IPS DF 4.7 (cell line): ENCODE measurements at regions not wholly inside any gene's neighbourhood (a gene's known extent, or its start where the extent isn't known, plus 50 kb on each side); places are given as distances from the start of the nearest gene placed in this dataset.
"Not testable (repeated sequence)": the region's sequence is repeated elsewhere in the genome, so short reads cannot be mapped to it uniquely, and the experiment has no call there.

ENCODE experiments used
- DNase-seq: peaks from one replicate; pipeline ENCODE4 v3.0.0-alpha.2; 2013; ENCODE audit warnings: low spot score; ENCODE audit errors: extremely low read depth

GRCh38 chr20:33908336-33908735 is 85.4 kb upstream of the RALY start:
- no peak for DNase-seq

- DNase-seq: no peak
Measured at GRCh38 chr20:33908868-33909267, 84.8 kb upstream of the RALY start.

GRCh38 chr20:33909331-33909921 is 84.3 kb upstream of the RALY start:
- no peak for DNase-seq

- no peak for DNase-seq
Measured at GRCh38 chr20:33910056-33910455, 83.7 kb upstream of the RALY start.

GRCh38 chr20:33910529-33911327 is 83.0 kb upstream of the RALY start:
- no peak for DNase-seq

GRCh38 chr20:33914919-33915318 is 78.8 kb upstream of the RALY start:
- no peak for DNase-seq

GRCh38 chr20:33915726-33916331 is 77.9 kb upstream of the RALY start:
- no peak for DNase-seq

GRCh38 chr20:33916768-33917167 is 76.9 kb upstream of the RALY start:
- no peak for DNase-seq

- DNase-seq: no peak
Measured at GRCh38 chr20:33917831-33918525, 75.7 kb upstream of the RALY start.

- no peak for DNase-seq
Measured at GRCh38 chr20:33918662-33919061, 75.0 kb upstream of the RALY start.

GRCh38 chr20:33919653-33920052 is 74.1 kb upstream of the RALY start:
- DNase-seq: no peak

GRCh38 chr20:33922224-33922623 is 71.5 kb upstream of the RALY start:
- DNase-seq: no peak

- no peak for DNase-seq
Measured at GRCh38 chr20:33923740-33924139, 70.0 kb upstream of the RALY start.

- DNase-seq: no peak
Measured at GRCh38 chr20:33925867-33926266, 67.8 kb upstream of the RALY start.

- DNase-seq: no peak
Measured at GRCh38 chr20:33926425-33926824, 67.3 kb upstream of the RALY start.

- DNase-seq: no peak
Measured at GRCh38 chr20:33927724-33928123, 66.0 kb upstream of the RALY start.

GRCh38 chr20:33929917-33930316 is 63.8 kb upstream of the RALY start:
- no peak for DNase-seq

- peak; percentile 56 for DNase-seq
Measured at GRCh38 chr20:33933469-33933909, 60.2 kb upstream of the RALY start.

- no peak for DNase-seq
Measured at GRCh38 chr20:33936656-33937055, 57.1 kb upstream of the RALY start.

- not testable (repeated sequence) for DNase-seq
Measured at GRCh38 chr20:33939031-33939430, 54.7 kb upstream of the RALY start.

- DNase-seq: no peak
Measured at GRCh38 chr20:33940666-33941065, 53.0 kb upstream of the RALY start.
